Esophagus (tissue), 2 donors: ENCODE measurements at regions not wholly inside any gene's neighbourhood (a gene's known extent, or its start where the extent isn't known, plus 50 kb on each side); places are given as distances from the start of the nearest gene placed in this dataset.

Source experiments
- H3K27ac ChIP-seq, 2 donors: one replicate each; pipeline ENCODE4 v1.5.1; 2013; ENCODE audit warnings: low read depth in 2 of 2, mild to moderate bottlenecking in 2 of 2, inconsistent platforms in 1 of 2, low read length in 1 of 2, moderate library complexity in 1 of 2
- H3K27me3 ChIP-seq, 2 donors: one replicate each; pipeline ENCODE4 v1.6.1; 2013; ENCODE audit warnings: low read length in 2 of 2, control low read depth in 1 of 2, mild to moderate bottlenecking in 1 of 2; ENCODE audit not compliant: insufficient read depth in 2 of 2, control insufficient read depth in 1 of 2
- H3K36me3 ChIP-seq, 2 donors: one replicate each; pipeline ENCODE4 v1.6.1; 2013; ENCODE audit warnings: low read length in 1 of 2; ENCODE audit not compliant: control insufficient read depth in 2 of 2, insufficient read depth in 2 of 2
- H3K4me1 ChIP-seq, 2 donors: one replicate each; pipeline ENCODE4 v1.6.1; 2013; ENCODE audit warnings: low read length in 1 of 2; ENCODE audit not compliant: control insufficient read depth in 2 of 2, insufficient read depth in 2 of 2
- H3K4me3 ChIP-seq, 2 donors: one replicate each; pipeline ENCODE4 v1.5.1; 2013; ENCODE audit warnings: low read length in 2 of 2, mild to moderate bottlenecking in 2 of 2, low read depth in 1 of 2, moderate library complexity in 1 of 2
- H3K9me3 ChIP-seq, 2 donors: one replicate each; pipeline ENCODE4 v1.6.1; 2013; ENCODE audit warnings: mild to moderate bottlenecking in 2 of 2, low read depth in 1 of 2, low read length in 1 of 2, moderate library complexity in 1 of 2; ENCODE audit not compliant: control insufficient read depth in 2 of 2, insufficient read depth in 1 of 2
- WGBS, 2 donors: extraction: QIAGEN DNeasy Blood & Tissue Kit; methylation state at CpG; one replicate each; pipeline ENCODE4 v1.1.7; 2013; 5-methylcytosine and 5-hydroxymethylcytosine counted together
- donor health status: healthy with polysubstance abuse.
- donor health status: Bipolar disorder and iron deficiency.

DNA sequence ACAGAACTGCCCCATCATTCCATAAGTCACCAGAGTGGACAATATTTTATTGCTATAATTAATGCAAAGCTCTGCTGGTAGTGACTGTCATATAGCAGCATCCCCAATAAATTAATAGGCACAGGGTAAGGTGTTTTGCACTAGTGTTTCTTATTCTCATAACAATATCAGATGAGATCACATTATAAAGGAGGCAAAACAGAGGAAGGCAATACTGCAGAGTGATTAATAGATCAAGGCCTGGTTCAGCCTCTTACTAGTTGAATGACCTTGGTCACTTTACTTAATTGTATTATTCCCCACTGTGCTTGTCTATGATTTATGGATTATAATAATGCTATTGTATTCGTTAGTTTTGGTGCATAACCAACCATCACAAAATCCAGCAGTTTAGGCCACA lies 784.8 kb downstream of the VRK1 start:
- Histone ChIP-seq H3K9me3 (no peaks in the 10 kb centered on the region), H3K27ac (no peak overlapping the region), H3K4me3 (no peak overlapping the region), H3K27me3 (no peaks in the 10 kb centered on the region), H3K36me3 (no peaks in the 10 kb centered on the region), H3K4me1 (no peaks in the 10 kb centered on the region)
- WGBS, 2 donors: 60 to 66% methylated on average over 1 of the region's 1 CpG

DNA sequence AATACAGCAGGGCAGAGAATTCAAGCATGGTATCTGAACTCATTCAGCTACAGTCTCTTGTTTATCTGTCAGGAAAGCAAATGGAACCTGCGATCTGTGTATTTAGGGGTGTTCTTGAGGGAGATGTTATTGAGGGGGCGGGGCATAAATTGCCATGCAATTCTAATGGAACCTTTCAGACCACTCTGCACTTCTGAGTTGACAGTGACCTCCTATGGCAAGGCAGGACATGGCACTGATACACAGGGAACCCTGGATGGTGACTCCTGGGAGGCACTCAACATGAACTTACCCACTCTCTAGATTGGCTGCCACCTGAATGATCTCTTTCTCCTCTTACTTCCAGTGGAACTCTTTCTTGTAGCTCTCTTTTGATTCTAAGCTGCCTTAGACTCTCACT lies 787.3 kb downstream of the VRK1 start:
- 49 to 62% methylated on average over 2 of the region's 2 CpGs for WGBS, 2 donors
- no peak overlapping the region for H3K27ac ChIP-seq
- no peaks in the 10 kb centered on the region for H3K27me3 ChIP-seq
- no peak overlapping the region for H3K4me3 ChIP-seq
- H3K36me3 ChIP-seq: no peaks in the 10 kb centered on the region
- H3K9me3 ChIP-seq: no peaks in the 10 kb centered on the region
- no peaks in the 10 kb centered on the region for H3K4me1 ChIP-seq

DNA sequence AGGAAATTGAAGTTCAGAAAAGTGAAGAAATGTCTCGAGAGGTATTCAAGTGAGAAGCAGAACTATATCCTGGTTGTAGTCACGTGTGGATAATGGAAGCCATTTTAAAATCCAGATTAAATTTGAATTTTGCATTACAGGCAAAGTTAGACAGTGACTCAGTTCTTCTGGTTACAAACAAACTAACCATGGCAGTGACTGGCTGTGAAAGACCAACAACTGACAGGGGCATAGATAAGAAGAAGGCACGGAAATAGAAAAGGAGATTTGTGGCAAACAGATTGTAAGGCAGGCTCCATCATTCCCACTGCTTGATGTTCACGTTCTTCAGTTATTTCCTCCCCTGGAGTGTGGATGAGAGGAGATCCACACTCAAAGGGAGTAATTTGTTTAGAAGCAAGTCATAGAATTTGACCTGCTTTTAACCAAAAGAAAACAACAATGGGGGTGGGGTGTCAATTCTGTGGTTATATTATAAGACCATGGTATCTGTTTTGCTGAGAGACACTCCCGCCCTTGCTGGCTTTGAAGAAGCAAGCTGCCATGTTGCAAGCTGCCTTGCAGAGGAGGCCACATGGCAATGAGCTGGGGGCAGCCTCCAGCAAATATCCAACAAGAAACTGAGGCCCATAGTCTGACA lies 795.3 kb downstream of the VRK1 start:
- Histone ChIP-seq H3K27me3 (peaks cover 0 to 4% of the 10 kb centered on the region in 2 donors), H3K9me3 (no peaks in the 10 kb centered on the region), H3K4me1 (no peaks in the 10 kb centered on the region), H3K27ac (no peak overlapping the region), H3K4me3 (no peak overlapping the region), H3K36me3 (no peaks in the 10 kb centered on the region)
- WGBS, 2 donors: 72 to 76% methylated on average over 5 of the region's 5 CpGs

DNA sequence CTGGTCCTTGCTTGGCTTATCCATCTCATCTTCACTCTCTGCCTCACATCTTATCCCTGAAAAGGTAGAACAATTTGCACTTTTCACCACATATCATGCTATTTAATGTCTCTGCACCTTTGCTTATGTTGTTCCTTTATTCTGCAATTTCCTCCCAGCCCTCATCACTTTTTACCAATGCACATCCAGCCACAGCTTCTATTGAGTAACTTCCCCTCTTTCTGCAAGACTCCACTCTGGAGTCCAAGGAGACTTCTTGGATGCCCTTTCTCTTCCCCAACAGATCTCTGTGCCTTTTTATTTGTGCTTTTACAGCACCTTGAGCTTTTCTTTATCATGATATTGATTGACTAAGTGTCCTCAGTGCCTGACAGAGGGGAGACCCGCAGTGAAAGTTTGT lies 797.1 kb downstream of the VRK1 start:
- no peaks in the 10 kb centered on the region for H3K9me3 ChIP-seq
- H3K4me1 ChIP-seq: no peaks in the 10 kb centered on the region
- H3K27ac ChIP-seq: no peak overlapping the region
- H3K4me3 ChIP-seq: no peak overlapping the region
- WGBS, 2 donors: 95 to 96% methylated on average over 1 of the region's 1 CpG
- H3K36me3 ChIP-seq: no peaks in the 10 kb centered on the region
- peaks cover 0 to 4% of the 10 kb centered on the region in 2 donors for H3K27me3 ChIP-seq

DNA sequence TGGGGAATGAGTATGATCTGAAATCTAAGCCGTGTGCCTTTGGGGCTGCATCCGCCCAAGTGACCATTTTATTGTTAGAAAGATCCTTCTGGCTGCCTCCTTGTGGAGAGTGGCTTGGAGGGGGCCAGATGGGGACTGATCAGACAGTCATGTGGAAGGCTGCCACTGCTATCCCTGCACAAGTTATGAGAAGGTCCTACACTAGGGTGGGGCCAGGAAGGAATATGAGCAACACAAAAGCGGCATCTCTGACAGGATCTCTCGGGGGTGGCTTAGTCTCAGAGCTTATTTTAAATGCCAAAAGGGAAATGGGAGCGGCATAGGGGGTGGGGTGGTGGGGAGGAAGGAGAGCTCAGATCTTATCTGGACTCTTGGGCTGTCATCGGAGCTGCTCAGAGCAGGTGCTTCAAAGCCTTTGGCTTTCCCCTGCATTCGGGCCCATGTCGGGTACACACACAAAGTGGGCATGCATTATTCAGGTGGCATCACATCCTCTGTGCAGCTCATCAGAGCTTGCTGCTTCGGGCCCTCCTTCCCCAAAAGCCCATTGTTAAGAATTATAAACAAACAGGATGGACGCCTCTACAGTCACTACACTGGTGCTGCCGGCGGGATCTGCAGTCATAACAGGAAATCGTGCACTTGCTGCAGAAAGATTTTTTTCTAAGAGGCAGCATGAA lies 805.4 kb downstream of the VRK1 start:
- WGBS, 2 donors: 48% methylated on average over 13 of the region's 13 CpGs
- H3K9me3 ChIP-seq: no peaks in the 10 kb centered on the region
- H3K4me1 ChIP-seq: no peaks in the 10 kb centered on the region
- no peaks in the 10 kb centered on the region for H3K27me3 ChIP-seq
- no peaks in the 10 kb centered on the region for H3K36me3 ChIP-seq
- H3K4me3 ChIP-seq: no peak overlapping the region
- H3K27ac ChIP-seq: no peak overlapping the region

DNA sequence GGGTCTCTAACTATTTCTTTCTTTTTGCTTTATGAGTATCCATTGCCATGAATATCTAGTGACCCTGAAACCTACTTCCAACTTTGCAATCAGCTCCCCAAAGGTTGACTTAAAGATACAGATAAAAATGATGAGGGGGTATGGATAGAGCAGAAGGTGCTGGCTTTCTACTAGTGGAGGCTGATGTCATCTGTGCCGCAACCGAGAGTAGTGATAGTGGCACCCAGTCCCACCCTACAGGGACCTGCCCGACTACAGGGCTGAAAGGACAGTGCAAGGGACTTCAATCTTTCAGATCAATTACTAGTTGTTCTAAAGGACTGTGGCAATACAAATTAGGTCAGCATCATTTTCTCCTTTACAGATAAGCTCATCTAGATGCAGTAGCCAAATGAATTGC lies 806.0 kb downstream of the VRK1 start:
- H3K36me3 ChIP-seq: no peaks in the 10 kb centered on the region
- H3K4me1 ChIP-seq: no peaks in the 10 kb centered on the region
- no peak overlapping the region for H3K27ac ChIP-seq
- H3K27me3 ChIP-seq: no peaks in the 10 kb centered on the region
- WGBS, 2 donors: 67 to 83% methylated on average over 3 of the region's 3 CpGs
- H3K4me3 ChIP-seq: no peak overlapping the region
- H3K9me3 ChIP-seq: no peaks in the 10 kb centered on the region

DNA sequence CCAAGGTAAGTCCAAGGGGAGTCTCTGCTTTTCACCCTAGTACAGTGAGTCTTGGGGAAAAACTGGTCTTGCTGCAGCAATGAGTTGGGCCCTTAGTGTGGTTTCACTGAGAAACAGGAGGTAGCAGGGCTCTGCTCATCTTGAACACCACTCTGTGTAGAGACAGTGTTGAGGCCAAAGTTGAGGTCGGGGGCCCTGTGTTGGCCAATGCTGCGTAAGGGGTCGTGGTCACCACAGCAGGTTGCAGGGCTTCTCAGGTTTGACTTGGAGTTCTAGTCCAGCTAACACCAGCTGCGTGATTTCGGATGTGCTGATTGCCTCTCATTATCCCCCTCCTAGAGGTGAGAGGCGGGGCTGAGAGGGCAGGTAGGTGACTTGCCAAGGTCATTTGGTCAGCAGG lies 807.5 kb downstream of the VRK1 start:
- Histone ChIP-seq H3K27me3 (no peaks in the 10 kb centered on the region), H3K27ac (no peak overlapping the region), H3K36me3 (no peaks in the 10 kb centered on the region), H3K4me3 (no peak overlapping the region), H3K4me1 (no peaks in the 10 kb centered on the region), H3K9me3 (no peaks in the 10 kb centered on the region)
- WGBS, 2 donors: 90 to 92% methylated on average over 6 of the region's 6 CpGs

DNA sequence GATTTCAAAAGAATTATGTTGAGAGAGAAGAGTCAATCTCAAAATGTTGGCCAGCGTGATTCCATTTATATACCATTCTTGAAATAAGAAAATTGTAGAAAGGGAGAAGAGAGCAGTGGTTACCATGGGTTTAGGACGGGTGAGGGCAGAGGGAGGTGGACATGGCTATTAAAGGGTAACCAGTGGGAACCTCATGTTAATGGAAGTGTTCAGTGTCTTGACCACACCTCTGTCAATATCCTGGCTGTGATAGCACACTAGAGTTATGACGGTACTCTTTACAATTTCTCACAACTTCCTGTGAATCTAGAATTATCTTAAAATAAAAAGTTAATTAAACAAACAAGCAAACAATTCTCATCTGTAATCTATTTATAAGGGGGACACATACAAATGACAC lies 821.2 kb downstream of the VRK1 start:
- 70 to 81% methylated on average over 3 of the region's 3 CpGs for WGBS, 2 donors
- no peak overlapping the region for H3K4me3 ChIP-seq
- H3K27me3 ChIP-seq: no peaks in the 10 kb centered on the region
- no peaks in the 10 kb centered on the region for H3K36me3 ChIP-seq
- no peaks in the 10 kb centered on the region for H3K9me3 ChIP-seq
- H3K27ac ChIP-seq: no peak overlapping the region
- H3K4me1 ChIP-seq: no peaks in the 10 kb centered on the region

DNA sequence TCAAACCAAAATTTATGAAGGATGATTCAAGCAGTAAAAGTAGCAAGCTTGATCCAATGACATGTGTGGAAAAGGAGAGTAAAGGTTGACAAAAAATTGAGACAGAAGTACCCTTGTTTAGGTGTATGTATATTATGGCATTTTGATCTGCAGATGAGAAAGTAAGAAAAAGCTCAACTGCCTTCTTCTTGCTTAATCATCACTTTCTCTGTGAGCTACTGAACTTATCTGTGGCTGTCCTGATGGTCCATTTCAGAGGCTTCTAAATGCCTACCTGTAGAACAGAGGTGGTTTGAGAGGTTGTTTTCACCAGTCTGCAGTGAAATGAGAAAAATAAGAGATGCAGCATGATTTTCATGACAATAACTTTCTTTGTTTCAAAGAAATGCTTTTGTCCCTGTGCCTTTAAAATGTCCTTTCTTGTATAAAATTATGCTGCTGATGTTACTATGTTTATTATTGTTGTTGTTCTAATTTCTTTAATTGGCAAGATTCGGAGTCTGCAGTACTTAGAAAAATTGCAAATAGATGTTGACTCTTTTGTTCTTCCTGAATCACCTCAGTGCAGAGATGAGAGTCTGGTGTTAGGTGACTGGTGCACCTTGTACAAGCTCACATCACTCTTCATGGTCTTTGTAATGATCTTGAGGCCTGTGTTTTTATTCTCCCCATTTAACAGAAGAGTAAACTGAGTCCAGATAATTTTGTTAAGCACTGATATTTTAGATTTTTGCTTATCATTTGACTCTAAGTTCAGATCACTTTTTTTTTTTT lies 821.9 kb downstream of the VRK1 start:
- no peak overlapping the region for H3K4me3 ChIP-seq
- H3K9me3 ChIP-seq: no peaks in the 10 kb centered on the region
- H3K36me3 ChIP-seq: no peaks in the 10 kb centered on the region
- WGBS, 2 donors: 65 to 79% methylated on average over 1 of the region's 1 CpG
- H3K27ac ChIP-seq: no peak overlapping the region
- H3K27me3 ChIP-seq: no peaks in the 10 kb centered on the region
- H3K4me1 ChIP-seq: no peaks in the 10 kb centered on the region
